Stromal cell of bone marrow (primary cell): ENCODE measurements at regions not wholly inside any gene's neighbourhood (a gene's known extent, or its start where the extent isn't known, plus 50 kb on each side); places are given as distances from the start of the nearest gene placed in this dataset.
"Not testable (repeated sequence)": the region's sequence is repeated elsewhere in the genome, so short reads cannot be mapped to it uniquely, and the experiment has no call there.

Experiments used
- DNase-seq: peaks from one replicate; pipeline ENCODE4 v3.0.0-alpha.2; 2012; ENCODE audit warnings: low read depth

DNA sequence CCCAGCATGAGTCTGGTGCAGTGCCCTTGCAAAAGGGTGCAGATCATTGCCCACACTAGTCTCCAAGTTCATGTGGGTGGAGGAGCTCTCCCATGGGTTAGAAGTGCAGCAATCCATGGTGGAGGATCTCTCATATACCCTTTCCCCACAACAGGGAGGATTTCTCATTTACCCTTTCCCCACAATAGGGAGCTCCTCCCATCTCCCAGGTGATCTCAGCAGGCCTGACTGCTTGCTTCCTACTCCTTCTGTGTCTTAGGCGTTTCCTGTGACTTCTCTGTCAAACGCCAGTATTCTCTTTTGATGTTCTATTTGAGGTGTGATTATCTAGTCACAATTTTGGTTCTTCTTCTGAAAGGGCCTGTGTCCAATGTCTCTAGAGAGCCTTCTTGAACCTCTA, 133.8 kb upstream of the RFX3 start:
- no peak for DNase-seq

DNA sequence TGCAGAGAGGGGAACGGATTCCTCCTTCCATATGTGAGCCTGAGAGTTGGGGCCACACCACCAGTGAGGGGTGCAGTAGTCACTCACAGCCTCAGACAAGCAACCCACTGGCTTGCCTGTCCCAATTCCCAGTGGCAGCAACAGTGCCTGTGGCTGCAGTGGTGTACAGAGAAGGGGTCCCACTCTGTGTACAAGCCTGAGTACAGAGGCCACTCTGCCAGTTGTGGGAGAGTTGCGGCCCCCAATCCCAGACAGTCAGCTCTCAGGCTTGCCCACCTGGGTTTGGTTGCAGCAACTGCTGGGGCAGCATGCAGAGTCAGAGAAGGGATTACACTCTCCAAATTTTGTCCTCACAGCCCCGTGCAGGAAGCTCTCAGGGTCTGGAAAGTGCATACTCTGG, 133.2 kb upstream of the RFX3 start:
- no peak for DNase-seq

DNA sequence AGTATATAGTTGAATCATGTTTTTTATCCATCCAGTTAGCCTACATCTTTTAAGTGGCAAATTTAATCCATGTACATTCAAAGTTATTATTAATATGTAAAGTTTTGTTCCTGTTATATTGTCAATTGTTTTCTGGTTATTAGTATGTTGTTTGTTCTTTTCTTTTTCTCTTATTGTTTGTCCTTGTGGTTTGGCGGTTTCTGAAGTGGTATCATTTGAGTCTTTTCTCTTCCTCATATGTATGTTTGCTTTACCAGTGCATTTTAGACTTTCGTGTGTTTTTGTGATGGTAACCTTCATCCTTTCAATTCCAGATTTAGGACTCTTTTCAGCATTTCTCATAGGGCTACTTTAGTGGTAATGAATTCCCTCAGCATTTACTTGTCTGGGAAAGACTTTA, 130.4 kb upstream of the RFX3 start:
- no peak for DNase-seq

DNA sequence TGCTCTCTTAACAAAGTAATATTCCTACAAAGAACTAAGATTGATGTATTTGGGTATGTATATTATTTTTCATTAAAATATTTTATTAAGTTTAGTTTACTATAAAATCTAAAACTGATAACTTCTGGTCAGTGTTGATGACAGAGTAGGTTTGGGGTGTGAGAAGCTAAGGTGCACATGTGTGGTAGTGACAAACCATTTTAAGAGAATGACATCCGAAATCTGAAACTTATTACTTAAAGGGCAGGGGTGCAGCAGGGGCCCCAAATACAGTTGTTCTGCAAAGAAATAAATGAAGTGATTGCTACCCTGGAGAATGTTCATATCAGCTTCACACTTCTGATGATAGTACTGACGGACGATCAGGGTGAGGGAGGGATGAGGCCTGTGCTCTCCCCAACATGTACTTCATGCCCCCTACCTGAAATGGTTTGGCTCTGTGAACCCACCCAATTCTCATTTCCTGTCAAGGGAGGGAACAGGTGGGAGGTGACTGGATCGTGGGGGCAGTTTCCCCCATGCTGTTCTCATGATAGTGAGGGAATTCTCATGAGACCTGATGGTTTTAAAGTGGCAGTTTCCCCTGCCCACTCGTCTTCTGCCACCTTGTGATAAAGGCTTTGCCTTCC, 125.3 kb upstream of the RFX3 start:
- DNase-seq = no peak

DNA sequence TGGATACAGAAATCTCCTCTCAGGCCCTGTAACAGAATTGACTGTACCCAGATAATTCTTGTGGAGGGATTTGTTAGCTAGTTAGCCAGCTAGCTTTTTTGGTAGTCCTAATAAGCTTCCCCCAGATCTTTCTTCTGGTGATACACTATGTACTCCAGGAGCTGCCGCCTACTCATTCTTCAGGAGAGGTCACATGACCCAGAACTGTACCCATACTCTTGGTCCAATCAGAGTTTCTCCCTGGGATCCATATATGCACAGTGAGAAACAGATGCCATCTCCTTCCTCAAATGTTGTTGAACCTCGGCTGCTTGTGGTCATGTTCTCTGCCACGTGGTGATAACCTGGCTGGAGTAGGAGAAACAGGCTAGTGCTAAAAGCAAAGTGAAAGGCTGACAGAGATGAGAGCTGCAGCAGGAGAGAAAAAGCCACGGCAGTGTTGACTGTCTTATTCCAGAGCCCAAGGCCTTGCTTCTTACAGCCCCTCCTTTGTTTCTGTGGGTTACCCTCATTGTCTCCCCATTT, 123.0 kb upstream of the RFX3 start:
- DNase-seq = no peak

DNA sequence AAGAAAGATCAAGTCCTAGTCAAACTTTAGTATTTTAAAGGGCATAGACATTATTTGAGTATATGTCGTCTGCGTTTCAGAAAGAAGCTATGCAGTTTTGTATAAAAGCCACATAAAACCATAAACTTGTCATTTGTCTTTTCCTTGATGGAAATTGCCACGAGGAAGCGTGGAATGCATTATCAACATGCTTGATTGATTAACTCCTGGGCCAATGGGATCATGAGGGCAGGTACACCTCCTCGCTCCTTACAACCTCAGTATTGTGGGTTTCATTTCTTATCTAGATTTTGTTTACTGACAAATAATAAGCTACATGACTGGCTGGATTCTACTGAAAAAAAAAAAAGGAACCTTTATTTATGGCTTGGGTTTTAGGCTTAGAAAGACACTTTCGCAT, 122.5 kb upstream of the RFX3 start:
- DNase-seq = no peak

DNA sequence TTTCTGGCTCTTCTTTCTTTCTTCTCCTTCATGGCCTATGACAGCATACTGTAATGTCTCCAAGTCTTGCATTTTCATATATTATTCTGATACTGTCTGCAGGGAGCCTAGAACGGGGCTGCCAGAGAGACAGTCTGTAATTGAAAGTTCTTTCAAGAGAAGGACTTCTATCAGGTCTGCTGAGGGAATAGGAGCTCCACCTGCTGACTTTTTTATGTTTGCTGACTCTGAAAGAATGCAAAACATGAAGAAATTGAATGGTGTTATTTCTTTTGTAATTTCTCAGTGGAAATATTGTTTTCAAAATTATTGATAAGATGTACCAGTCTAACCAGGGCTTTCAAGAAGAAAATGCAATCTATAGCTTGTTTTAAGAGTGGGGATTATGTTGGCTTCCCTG, 121.9 kb upstream of the RFX3 start:
- DNase-seq = no peak

DNA sequence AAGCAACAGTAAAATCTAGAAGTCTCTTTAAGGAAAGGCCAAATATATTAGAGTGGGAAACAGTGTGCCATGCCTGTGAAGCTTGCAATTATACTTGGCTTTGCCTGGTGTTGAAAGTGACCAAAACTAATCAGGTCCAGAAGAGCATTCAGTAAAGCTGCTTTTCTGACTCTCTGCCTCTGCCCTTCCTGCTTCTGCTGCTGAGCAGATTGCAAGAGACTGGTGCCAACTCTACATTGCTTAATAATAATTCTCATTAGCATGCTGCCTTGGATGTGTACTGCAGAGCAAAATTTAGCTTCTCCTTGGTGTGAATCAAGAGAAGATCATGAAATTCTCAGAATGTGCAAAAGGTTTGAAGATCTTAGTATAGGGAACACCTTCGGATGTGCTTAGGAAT, 120.4 kb upstream of the RFX3 start:
- no peak for DNase-seq

DNA sequence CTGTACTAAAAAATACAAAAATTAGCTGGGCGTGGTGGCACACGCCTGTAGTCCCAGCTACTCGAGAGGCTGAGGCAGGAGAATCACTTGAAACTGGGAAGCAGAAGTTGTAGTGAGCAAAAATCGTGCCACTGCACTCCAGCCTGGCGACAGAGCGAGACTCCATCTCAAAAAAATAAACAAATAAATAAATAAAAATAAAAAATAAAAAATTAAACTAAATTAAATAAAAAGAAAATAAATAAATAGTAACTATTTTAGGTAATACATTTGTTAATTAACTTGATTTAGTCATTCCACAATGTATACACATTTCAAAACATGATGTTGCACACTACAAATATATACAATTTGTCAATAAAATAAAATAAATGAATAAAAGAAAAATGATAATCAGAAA, 116.3 kb upstream of the RFX3 start:
- DNase-seq = not testable (repeated sequence)

DNA sequence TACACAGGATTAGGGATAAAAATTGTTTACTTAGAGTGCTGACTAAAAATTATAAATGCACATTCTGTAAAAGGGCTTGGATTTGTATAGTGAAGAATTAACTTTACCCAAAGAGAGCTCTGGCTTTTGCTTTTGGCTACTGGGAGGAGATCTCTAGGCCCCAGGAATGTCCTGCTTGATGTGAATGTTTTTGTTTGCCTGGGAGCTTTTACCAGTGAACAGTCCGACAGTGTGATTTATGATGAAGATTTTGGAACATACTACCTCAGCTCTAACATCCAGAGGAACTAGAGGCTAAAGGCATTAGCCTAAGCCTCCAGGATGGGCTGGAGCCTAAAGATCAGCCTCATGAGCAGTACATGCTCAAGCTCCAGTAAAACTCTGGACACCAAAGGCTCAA, 103.7 kb upstream of the RFX3 start:
- DNase-seq = no peak

DNA sequence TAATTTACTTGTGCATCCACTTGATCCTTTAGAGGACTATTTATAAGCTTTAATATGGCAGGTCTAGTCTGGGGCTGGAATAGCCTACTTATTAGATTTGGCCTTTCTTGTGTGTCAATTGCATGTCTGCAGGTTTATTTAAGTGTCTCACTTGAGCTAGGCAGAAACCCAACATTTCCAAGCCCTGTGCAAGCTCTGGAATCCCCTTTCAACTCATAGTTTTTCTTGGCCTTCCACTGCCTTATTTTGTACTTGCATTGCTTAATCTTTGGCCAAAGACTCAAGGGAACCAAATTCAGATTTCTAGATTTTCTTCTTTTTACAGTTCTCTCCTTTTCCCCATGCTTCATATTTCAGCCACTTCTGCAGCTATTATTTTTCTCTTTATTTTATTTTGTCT, 102.4 kb upstream of the RFX3 start:
- peak; percentile 79 for DNase-seq

DNA sequence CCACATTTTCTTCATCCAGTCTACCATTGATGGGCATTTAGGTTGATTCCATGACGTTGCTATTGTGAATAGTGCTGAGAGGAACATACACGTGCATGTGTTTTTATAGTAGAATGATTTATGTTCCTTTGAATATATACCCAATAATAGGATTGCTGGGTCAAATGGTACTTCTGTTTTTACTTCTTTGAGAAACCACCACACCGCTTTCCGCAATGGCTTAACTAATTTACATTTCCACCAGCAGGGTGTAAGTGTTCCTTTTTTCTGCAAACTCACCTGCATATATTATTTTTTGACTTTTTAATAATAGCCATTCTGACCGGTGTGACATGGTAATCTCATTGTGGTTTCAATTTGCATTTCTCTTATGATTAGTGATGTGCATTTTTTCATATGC, 82.2 kb upstream of the RFX3 start:
- no peak for DNase-seq

DNA sequence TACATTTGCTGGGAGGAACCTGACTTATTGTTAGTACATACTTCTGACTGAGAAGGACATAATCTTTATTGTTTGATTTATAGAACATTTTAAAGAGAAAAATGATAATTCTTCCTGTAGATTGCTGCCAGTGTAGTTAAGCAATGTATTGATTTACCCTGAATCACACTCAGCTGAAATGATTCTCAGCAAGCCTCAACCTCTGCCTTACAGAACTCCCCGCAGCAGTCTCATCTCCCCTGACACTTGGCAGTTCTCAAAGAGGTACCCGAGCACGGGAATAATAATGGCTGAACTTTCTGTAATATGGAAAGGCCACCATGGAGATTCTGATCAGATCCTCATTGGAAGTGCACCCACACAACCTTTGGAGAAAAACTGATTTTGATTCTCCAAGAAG, 74.9 kb upstream of the RFX3 start:
- no peak for DNase-seq

DNA sequence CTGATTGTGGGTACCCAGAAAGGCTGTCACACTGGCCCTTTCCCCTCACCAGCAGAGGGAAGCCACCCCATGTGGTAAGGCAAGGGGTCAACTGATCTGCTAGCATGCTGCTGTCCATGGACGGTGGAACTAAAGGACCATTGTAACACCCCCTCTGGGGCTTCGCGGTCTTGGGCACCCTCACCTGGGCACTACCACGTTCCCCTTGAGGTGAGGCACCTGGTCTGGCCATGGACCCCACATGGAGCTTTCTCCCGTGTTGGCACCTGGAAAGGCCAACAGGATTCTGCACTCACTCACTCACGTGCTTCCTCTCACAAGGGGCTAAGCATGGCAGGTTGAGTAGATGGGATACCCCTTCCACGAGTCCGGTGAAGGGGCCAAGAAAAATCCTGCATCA, 72.0 kb upstream of the RFX3 start:
- DNase-seq = no peak

DNA sequence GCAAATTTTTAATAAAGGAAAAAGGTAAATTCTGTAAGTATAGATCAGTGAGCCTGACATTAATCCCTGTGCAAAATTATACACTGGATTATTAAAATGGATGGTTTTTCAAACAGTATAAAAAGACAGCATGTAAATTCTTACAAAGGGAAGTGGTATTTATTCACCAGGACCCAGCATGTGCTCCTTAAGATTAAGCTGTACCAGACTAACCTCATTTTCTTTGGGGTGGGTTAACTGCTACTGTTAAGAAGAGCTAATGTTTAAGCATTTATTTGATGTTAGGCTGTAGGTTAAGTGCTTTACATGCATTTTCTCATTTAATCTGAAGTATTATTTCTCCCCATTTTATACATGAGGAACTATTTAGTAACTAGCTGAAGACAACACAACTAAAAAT, 60.3 kb upstream of the RFX3 start:
- DNase-seq = no peak

DNA sequence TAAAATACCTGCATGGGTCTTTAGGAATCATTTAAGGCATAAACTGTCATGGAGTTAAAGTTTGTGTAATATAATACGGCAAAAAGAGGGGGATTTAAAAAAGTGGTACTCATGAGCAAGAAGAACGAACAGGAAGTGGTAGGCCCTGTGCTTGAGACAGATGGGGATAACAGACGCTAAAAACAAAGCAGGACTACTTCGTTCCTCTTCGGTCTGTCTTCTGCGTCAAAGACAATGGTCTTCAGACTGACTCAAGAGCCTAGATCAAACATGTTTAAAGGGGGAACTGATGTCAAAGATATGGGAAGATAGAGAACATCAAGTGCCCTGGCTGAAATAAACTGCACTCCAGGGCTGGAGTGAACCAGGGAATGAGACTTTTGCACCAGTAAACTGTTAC, 59.8 kb upstream of the RFX3 start:
- DNase-seq = no peak

DNA sequence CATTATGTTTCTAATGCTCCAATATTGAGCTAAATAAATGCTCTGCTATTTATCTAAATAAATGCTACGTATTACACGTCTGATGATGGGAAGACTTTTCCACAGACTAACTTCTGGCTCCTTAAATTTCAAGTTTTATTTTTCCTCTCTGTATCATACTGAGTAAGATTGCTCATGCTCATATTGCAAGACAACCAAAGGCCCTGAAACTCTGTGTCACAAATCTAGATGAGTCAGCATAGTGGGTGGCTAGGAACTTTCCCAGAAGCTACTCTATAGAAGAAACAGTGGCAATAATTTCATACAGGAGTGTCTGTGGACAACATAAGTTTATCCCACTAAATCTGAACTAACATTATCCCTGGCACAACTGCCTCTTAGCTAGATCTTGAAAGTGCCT, 53.0 kb upstream of the RFX3 start:
- DNase-seq = peak; percentile 80

DNA sequence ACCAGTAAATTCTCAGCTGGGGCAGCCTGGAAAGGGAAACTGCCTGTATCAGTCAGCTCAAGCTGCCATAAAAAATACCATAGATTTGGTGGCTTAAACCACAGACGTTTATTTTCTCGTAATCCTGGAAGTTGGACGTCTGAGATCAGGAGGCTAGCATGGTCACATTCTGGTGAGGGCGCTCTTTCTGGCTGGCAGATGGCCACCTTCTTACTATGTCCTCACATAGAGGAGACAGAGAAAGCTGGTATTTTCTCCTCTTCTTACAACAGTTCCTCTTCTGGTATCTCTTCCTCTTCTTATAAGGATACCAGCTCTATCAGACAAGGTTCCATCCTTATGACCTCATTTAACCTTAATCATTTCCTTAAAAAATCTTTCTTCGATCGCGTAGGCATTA, 50.5 kb upstream of the RFX3 start:
- peak; percentile 4 for DNase-seq

DNA sequence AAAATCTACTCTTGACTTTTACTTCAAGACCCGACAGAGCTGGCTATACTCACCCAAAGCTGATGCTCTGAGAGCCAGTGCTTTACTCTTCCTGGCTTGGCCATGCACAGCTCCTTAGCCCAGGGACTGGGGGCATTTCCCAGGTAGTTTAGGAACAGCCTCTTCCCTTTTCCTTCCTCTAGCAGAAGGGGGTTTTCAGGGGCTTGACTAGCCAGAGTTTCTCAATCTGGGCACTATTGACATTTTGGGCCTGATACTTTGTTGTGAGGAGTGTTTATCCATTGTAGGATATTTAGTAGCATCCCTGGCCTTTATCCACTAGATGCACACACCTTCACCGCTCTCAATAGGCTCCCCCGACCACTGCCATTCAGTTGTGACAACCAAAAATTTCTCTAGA, 50.0 kb upstream of the RFX3 start:
- DNase-seq = no peak
